ENCODE measurements at regions not wholly inside any gene's neighbourhood (a gene's known extent, or its start where the extent isn't known, plus 50 kb on each side); places are given as distances from the start of the nearest gene placed in this dataset.

DNA sequence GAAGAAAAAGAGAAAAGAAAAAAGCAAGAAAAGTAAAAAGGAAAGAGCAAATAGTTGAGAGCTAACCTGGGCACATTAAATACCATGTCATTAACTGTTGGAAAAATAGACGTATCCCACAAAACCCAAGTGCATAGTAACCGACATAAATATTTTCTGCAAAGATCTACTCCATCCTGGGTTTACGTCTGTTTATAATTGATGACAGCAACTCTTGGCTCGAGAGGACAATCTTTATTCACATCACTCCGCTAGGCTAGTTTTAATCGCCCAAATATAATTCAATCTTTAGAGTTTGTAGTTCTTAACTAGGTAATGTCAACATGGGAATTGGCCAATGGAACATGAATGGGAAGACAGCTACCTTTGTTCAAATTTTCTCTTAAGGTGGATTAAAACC lies 321.7 kb upstream of the TNC start:
- TF ChIP-seq POLR2A (IDR thresholded peaks at IDR 0.05; ENCODE audit: insufficient read depth in 1 of 2, low read depth in 2 of 2, low read length in 2 of 2) (no peak), GTF2F1 (IDR thresholded peaks at IDR 0.05; ENCODE audit: low read length) (no peak), HCFC1 (IDR thresholded peaks at IDR 0.05; ENCODE audit: low read depth, low read length) (no peak), ZNF720 (CRISPR knock-in tag; IDR thresholded peaks at IDR 0.05) (no peak), SOX6 (IDR thresholded peaks at IDR 0.05) (no peak), SOX6 (CRISPR knock-in tag; IDR thresholded peaks at IDR 0.05) (no peak), CREB1 (IDR thresholded peaks at IDR 0.05) (no peak), CREB1 (CRISPR knock-in tag; IDR thresholded peaks at IDR 0.05) (no peak), ZNF570 (CRISPR knock-in tag; IDR thresholded peaks at IDR 0.05; ENCODE audit: borderline replicate concordance) (no peak)
- TF ChIP-seq, protein P1, sequence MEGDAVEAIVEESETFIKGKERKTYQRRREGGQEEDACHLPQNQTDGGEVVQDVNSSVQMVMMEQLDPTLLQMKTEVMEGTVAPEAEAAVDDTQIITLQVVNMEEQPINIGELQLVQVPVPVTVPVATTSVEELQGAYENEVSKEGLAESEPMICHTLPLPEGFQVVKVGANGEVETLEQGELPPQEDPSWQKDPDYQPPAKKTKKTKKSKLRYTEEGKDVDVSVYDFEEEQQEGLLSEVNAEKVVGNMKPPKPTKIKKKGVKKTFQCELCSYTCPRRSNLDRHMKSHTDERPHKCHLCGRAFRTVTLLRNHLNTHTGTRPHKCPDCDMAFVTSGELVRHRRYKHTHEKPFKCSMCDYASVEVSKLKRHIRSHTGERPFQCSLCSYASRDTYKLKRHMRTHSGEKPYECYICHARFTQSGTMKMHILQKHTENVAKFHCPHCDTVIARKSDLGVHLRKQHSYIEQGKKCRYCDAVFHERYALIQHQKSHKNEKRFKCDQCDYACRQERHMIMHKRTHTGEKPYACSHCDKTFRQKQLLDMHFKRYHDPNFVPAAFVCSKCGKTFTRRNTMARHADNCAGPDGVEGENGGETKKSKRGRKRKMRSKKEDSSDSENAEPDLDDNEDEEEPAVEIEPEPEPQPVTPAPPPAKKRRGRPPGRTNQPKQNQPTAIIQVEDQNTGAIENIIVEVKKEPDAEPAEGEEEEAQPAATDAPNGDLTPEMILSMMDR (CRISPR knock-in tag; IDR thresholded peaks at IDR 0.05): no peak
- TF ChIP-seq, protein P2, sequence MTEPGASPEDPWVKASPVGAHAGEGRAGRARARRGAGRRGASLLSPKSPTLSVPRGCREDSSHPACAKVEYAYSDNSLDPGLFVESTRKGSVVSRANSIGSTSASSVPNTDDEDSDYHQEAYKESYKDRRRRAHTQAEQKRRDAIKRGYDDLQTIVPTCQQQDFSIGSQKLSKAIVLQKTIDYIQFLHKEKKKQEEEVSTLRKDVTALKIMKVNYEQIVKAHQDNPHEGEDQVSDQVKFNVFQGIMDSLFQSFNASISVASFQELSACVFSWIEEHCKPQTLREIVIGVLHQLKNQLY (CRISPR knock-in tag; IDR thresholded peaks at IDR 0.05): no peak
- TF ChIP-seq, protein P3, sequence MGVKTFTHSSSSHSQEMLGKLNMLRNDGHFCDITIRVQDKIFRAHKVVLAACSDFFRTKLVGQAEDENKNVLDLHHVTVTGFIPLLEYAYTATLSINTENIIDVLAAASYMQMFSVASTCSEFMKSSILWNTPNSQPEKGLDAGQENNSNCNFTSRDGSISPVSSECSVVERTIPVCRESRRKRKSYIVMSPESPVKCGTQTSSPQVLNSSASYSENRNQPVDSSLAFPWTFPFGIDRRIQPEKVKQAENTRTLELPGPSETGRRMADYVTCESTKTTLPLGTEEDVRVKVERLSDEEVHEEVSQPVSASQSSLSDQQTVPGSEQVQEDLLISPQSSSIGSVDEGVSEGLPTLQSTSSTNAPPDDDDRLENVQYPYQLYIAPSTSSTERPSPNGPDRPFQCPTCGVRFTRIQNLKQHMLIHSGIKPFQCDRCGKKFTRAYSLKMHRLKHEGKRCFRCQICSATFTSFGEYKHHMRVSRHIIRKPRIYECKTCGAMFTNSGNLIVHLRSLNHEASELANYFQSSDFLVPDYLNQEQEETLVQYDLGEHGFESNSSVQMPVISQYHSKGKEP (CRISPR knock-in tag; IDR thresholded peaks at IDR 0.05): no peak
- TF ChIP-seq, protein P4, sequence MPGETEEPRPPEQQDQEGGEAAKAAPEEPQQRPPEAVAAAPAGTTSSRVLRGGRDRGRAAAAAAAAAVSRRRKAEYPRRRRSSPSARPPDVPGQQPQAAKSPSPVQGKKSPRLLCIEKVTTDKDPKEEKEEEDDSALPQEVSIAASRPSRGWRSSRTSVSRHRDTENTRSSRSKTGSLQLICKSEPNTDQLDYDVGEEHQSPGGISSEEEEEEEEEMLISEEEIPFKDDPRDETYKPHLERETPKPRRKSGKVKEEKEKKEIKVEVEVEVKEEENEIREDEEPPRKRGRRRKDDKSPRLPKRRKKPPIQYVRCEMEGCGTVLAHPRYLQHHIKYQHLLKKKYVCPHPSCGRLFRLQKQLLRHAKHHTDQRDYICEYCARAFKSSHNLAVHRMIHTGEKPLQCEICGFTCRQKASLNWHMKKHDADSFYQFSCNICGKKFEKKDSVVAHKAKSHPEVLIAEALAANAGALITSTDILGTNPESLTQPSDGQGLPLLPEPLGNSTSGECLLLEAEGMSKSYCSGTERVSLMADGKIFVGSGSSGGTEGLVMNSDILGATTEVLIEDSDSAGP (CRISPR knock-in tag; IDR thresholded peaks at IDR 0.05; ENCODE audit: borderline replicate concordance): no peak
